Body of pancreas (tissue), 4 donors: ENCODE measurements at regions not wholly inside any gene's neighbourhood (a gene's known extent, or its start where the extent isn't known, plus 50 kb on each side); places are given as distances from the start of the nearest gene placed in this dataset.

Experiments used
- CTCF ChIP-seq, 7 experiments: fragments of 450-650 bp in 4 of 7; fragments of 200-600 bp in 3 of 7; sonication (generic) in 3 of 7; IDR thresholded peaks; one replicate each; pipeline ENCODE4 v1.5.1; 2016 to 2019; ENCODE audit warnings: antibody characterized with exemption in 7 of 7
- POLR2A ChIP-seq, 3 donors: fragments of 450-650 bp; IDR thresholded peaks; one replicate each; pipeline ENCODE4 v1.6.1; 2016; ENCODE audit warnings: antibody characterized with exemption in 3 of 3, mild to moderate bottlenecking in 2 of 3

GRCh38 chr5:15417156-15417555, 82.8 kb upstream of the FBXL7 start:
- TF ChIP-seq CTCF (IDR thresholded peaks at IDR 0.05), result no peak
- TF ChIP-seq POLR2A (IDR thresholded peaks at IDR 0.05), result no peak
